ENCODE measurements at regions not wholly inside any gene's neighbourhood (a gene's known extent, or its start where the extent isn't known, plus 50 kb on each side); places are given as distances from the start of the nearest gene placed in this dataset.

DNA sequence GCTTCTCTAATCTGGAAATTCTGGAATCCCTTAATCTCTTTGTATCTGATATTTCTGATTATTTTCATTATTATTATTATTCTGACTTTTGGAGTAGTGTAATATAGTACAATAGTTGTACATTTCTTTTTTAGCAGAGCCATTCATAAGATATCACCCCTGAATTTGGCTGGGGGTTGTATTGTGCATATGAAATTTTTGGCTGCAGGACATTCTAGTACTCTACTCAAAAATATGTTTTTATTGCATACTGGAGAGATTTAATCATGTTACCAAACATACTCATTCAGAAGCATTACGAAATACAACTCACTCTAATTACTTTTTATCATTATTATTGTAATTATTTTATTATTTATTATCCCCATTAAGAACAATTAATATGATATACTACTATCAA, 589.7 kb upstream of the KCNMB2 start:
- POLR2A ChIA-PET: no interaction called here
- no peak overlapping the region for H3K27ac Mint-ChIP-seq
- no peaks in the 10 kb centered on the region for H3K27me3 Mint-ChIP-seq

DNA sequence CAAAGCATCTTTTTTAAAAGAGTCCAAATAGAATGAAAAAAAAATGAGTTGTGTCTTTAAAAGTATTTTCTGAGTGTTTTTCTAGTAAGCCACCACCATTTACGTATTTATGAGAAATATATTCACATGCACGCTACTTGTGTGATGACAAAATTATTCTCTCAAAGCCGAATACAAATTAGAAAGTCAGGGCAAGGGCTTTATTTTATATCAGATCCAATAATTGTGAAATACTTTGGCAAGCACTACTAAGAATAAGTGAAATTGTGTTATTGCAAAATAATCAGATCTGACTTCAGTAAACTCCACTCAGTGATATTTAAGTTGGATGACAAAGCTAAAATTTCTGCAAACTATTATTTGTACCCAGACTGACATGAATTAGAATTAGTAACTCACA, 589.3 kb upstream of the KCNMB2 start:
- H3K4me1 Mint-ChIP-seq: peaks cover 18 to 43% (median 30%) of the 10 kb centered on the region in 4 donors
- DNase-seq: no peak
- no peak for ATAC-seq
- no peak overlapping the region for H3K4me3 Mint-ChIP-seq
- H3K27ac Mint-ChIP-seq: no peak overlapping the region
- H3K9me3 Mint-ChIP-seq: peaks cover 0 to 7% (median 0%) of the 10 kb centered on the region in 9 donors
- no peaks in the 10 kb centered on the region for H3K27me3 Mint-ChIP-seq
- peaks cover 0 to 4% (median 3%) of the 10 kb centered on the region in 3 donors for H3K36me3 Mint-ChIP-seq
- POLR2A ChIA-PET: no interaction called here

More for the DNA sequence above, 589.7 kb upstream of the KCNMB2 start:
- no peak overlapping the region for H3K4me3 Mint-ChIP-seq
- ATAC-seq: no peak
- peaks cover 18 to 43% (median 30%) of the 10 kb centered on the region in 4 donors for H3K4me1 Mint-ChIP-seq
- no peak for DNase-seq
- H3K36me3 Mint-ChIP-seq: peaks cover 0 to 4% (median 3%) of the 10 kb centered on the region in 3 donors
- peaks cover 0 to 7% (median 0%) of the 10 kb centered on the region in 9 donors for H3K9me3 Mint-ChIP-seq

DNA sequence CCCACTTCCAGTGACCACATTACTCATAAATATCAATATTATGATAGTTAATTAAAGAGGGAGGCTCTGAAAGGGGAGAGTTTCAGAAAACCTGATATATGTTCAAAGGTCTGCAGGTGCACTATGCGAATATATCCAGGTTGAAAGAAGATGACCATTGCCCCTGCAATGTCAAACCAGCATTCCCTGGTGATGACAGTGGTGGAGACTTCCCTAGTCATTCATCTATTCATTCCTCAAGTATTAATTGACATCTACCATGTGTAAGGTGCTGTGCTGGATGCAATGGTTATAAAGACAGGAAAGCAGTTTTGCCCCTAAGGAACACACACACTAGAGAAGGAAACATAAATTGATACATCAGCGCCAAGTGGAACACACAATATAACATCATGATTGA, 588.3 kb upstream of the KCNMB2 start:
- ATAC-seq (no peak), DNase-seq (no peak)
- H3K4me3 Mint-ChIP-seq: no peak overlapping the region
- H3K4me1 Mint-ChIP-seq: peaks cover 18 to 43% (median 29%) of the 10 kb centered on the region in 4 donors
- no peak overlapping the region for H3K27ac Mint-ChIP-seq
- H3K27me3 Mint-ChIP-seq: no peaks in the 10 kb centered on the region
- peaks cover 0 to 7% (median 0%) of the 10 kb centered on the region in 9 donors for H3K9me3 Mint-ChIP-seq
- peaks cover 0 to 4% (median 0%) of the 10 kb centered on the region in 3 donors for H3K36me3 Mint-ChIP-seq
- POLR2A ChIA-PET: no interaction called here

DNA sequence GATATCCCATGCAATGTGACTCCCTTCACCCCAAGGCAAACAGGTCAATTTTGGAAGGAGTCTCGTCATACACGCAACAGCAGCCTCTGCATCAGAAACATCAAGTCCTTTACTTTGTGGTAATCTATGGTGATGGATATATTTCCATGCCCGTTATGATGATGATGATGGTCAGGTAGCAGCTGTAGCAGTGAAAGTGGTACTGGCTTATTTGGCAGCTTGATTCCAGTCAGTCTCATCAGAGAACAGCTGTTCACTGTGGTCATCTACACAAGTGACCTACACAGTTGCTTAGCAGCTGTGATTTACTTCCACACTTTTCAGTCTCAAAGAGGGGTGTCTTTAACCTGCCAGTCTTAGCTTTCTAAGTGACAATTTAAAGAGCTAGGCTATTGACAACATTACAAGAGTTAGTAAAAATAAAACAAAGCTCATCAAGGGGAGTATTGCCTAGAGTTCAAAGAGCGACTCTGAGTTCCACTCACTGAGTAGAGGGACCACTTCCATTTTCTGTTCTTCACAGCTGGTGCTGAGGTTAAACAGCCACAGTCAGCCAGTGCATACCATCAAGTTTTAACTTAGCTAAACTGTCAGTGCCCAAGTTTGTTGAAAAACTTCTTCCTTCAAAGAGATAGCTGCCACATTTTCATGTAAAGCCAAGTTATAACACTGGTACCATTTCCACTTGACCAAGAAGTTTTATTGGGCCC, 587.4 kb upstream of the KCNMB2 start:
- no peaks in the 10 kb centered on the region for H3K27me3 Mint-ChIP-seq
- ATAC-seq (no peak), DNase-seq (no peak)
- peaks cover 16 to 33% (median 23%) of the 10 kb centered on the region in 4 donors for H3K4me1 Mint-ChIP-seq
- peaks cover 0 to 3% (median 0%) of the 10 kb centered on the region in 3 donors for H3K36me3 Mint-ChIP-seq
- H3K4me3 Mint-ChIP-seq: no peak overlapping the region
- no peak overlapping the region for H3K27ac Mint-ChIP-seq
- H3K9me3 Mint-ChIP-seq: peaks cover 0 to 4% (median 0%) of the 10 kb centered on the region in 9 donors
- POLR2A ChIA-PET: no interaction called here

GRCh38 chr3:177959188-177959587, 577.0 kb upstream of the KCNMB2 start:
- DNase-seq (no peak), ATAC-seq (no peak)
- Mint-ChIP-seq H3K9me3 (no peaks in the 10 kb centered on the region), H3K36me3 (no peaks in the 10 kb centered on the region), H3K4me3 (no peak overlapping the region), H3K27me3 (no peaks in the 10 kb centered on the region), H3K4me1 (peaks cover 1 to 5% (median 2%) of the 10 kb centered on the region in 4 donors), H3K27ac (no peak overlapping the region)
- POLR2A ChIA-PET: no interaction called here

GRCh38 chr3:177960014-177960413, 576.2 kb upstream of the KCNMB2 start:
- Mint-ChIP-seq H3K27me3 (no peaks in the 10 kb centered on the region), H3K36me3 (no peaks in the 10 kb centered on the region), H3K4me1 (peaks cover 3 to 13% (median 3%) of the 10 kb centered on the region in 4 donors), H3K9me3 (no peaks in the 10 kb centered on the region), H3K27ac (no peak overlapping the region), H3K4me3 (no peak overlapping the region)
- ATAC-seq (no peak), DNase-seq (no peak)
- POLR2A ChIA-PET: no interaction called here

DNA sequence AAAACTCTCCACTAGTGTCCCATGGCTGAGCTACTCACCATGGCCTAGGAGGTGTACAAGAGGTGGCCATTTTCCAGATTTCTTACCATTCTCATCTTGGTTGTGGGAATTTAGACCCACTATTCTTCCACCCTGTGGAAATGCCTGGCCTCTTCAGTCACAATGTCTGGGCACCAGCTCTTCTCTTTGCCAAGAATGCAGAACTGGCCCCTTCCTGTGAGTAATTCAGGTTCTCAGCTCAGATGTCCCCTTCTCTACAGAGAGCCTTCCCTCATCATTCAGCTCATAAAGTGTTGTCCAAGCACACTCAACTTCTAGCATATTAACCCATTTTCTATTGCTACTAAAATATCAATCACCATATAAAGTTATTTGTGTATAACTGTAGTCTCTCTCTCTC, 575.5 kb upstream of the KCNMB2 start:
- Mint-ChIP-seq H3K4me3 (no peak overlapping the region), H3K9me3 (no peaks in the 10 kb centered on the region), H3K27ac (no peak overlapping the region), H3K27me3 (no peaks in the 10 kb centered on the region), H3K36me3 (no peaks in the 10 kb centered on the region), H3K4me1 (peaks cover 3 to 17% (median 4%) of the 10 kb centered on the region in 4 donors)
- no peak for DNase-seq
- no peak for ATAC-seq
- POLR2A ChIA-PET: no interaction called here

- Mint-ChIP-seq H3K4me1 (peaks cover 6 to 24% (median 7%) of the 10 kb centered on the region in 4 donors), H3K27ac (no peak overlapping the region), H3K9me3 (no peaks in the 10 kb centered on the region), H3K36me3 (no peaks in the 10 kb centered on the region), H3K27me3 (no peaks in the 10 kb centered on the region), H3K4me3 (no peak overlapping the region)
- DNase-seq (no peak), ATAC-seq (no peak)
- POLR2A ChIA-PET: no interaction called here
These were observed 574.5 kb upstream of the KCNMB2 start for GRCh38 chr3:177961784-177962183.

DNA sequence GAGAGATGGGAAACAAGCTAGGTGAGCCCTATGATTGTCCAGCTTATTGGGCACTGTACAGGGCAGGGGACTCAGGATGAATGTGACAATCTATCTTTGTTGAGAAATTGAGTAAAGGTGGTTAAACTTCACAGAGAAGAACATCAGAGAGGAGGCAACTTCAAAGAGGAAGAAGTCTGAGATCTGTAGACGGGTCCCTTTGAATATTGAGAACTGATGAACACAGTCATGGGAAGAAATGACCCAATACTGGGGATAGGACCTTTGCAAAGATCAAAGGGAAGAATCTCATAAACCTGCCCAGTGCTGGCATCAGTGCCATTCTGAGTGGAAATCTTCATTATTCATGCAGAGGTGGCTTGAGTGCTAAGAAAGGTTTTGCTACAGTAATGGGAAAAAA, 569.7 kb upstream of the KCNMB2 start:
- H3K4me3 Mint-ChIP-seq: no peak overlapping the region
- DNase-seq (no peak), ATAC-seq (peak in 1 of 2 donors; percentile 35)
- peaks cover 5 to 19% (median 7%) of the 10 kb centered on the region in 4 donors for H3K4me1 Mint-ChIP-seq
- no peaks in the 10 kb centered on the region for H3K27me3 Mint-ChIP-seq
- H3K9me3 Mint-ChIP-seq: no peaks in the 10 kb centered on the region
- no peak overlapping the region for H3K27ac Mint-ChIP-seq
- no peaks in the 10 kb centered on the region for H3K36me3 Mint-ChIP-seq
- POLR2A ChIA-PET: no interaction called here

DNA sequence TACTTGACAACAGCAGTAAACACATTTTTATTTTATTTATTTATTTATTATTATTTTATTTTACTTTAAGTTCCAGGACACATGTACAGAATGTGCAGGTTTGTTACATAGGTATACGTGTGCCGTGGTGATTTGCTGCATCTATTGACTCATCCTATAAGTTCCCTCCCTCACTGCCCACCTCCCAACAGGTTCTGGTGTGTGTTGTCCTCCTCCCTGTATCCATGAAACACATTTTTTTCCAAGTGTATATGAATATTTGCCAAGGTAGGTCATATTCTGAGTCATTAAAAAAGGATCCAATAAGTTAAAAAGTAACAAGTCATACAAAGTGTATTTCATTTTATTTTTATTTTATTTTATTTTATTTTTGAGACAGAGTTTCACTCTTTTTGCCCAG, 567.3 kb upstream of the KCNMB2 start:
- Mint-ChIP-seq H3K9me3 (no peaks in the 10 kb centered on the region), H3K27me3 (no peaks in the 10 kb centered on the region), H3K4me1 (peaks cover 5 to 19% (median 7%) of the 10 kb centered on the region in 4 donors), H3K36me3 (no peaks in the 10 kb centered on the region), H3K4me3 (no peak overlapping the region), H3K27ac (peak overlapping the region in 1 of 10 donors; percentile 35)
- ATAC-seq (no peak), DNase-seq (no peak)
- POLR2A ChIA-PET: no interaction called here

DNA sequence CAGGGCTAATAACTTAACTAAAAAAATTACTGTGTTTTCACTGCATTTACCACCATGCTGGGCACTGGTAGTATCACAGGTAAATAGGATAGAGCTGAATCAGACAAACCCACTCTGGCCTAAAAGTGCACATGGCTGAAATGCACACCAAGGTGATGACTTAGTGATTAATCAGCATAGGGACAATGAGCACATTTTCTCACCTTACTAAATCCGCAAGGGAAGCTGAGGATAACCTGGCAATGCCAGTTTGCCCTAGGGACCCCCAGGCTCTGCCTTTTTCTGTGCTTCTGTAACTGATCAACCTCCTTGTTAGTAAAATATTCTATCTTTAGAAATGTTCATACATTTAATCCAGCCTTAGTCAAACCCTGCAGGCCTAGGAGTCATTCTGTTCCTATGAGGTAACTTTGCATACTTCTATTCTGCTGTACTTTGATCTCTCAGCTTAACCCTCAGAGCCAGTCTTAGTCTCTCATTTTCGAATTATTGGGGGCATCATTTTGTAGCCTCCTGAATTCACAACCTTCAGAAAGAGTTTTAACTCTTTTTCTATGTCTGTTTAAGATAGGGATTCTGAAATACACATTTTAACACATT, 562.9 kb upstream of the KCNMB2 start:
- Mint-ChIP-seq H3K27me3 (no peaks in the 10 kb centered on the region), H3K9me3 (no peaks in the 10 kb centered on the region), H3K4me3 (no peak overlapping the region), H3K36me3 (no peaks in the 10 kb centered on the region), H3K4me1 (peaks cover 0 to 1% (median 0%) of the 10 kb centered on the region in 4 donors), H3K27ac (no peak overlapping the region)
- ATAC-seq (no peak), DNase-seq (no peak)
- POLR2A ChIA-PET: no interaction called here

DNA sequence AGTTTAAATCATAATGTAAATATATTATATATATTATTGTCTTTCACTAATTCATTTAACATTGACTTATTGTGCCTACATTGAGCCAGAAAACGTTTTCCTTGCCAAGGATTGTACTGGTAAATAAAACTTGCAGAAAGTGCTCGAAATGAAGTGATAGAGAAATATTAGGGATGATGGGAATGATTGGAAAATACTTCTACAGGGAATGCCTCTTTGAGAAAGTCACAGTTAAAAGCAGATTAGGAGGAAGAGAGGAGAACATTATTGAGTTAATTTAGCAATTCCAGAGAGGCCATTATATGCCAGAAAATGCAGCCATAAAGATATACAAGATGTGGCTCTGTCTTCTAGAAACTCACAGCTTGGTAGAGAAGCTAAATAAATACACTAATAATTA, 560.0 kb upstream of the KCNMB2 start:
- Mint-ChIP-seq H3K27me3 (no peaks in the 10 kb centered on the region), H3K4me3 (no peak overlapping the region), H3K27ac (peak overlapping the region in 1 of 10 donors; percentile 31), H3K4me1 (peaks cover 0 to 1% (median 0%) of the 10 kb centered on the region in 4 donors), H3K9me3 (no peaks in the 10 kb centered on the region), H3K36me3 (no peaks in the 10 kb centered on the region)
- POLR2A ChIA-PET: no interaction called here
- DNase-seq (no peak), ATAC-seq (no peak)

DNA sequence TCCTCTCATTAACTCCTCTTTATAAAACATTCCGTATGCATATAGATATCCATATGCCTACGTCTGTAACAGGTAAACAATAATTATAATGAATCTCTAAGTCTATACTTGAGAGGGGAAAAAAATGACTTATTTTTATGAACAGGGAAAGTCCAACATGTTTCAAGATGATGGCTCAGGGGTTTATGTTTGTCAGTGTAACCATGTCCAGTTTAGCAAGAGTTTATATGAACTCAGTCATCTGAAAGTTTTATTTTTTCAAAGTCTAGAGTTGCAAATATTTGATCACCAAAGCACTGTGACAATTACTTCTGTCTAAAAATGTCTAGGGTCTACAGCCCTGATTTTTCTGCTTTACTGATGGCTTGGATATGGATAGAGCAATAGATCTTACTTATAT, 559.4 kb upstream of the KCNMB2 start:
- no peaks in the 10 kb centered on the region for H3K36me3 Mint-ChIP-seq
- no peaks in the 10 kb centered on the region for H3K27me3 Mint-ChIP-seq
- peaks cover 0 to 1% (median 0%) of the 10 kb centered on the region in 4 donors for H3K4me1 Mint-ChIP-seq
- no peak overlapping the region for H3K4me3 Mint-ChIP-seq
- no peak for DNase-seq
- H3K27ac Mint-ChIP-seq: no peak overlapping the region
- POLR2A ChIA-PET: no interaction called here
- ATAC-seq: no peak
- no peaks in the 10 kb centered on the region for H3K9me3 Mint-ChIP-seq
